Suprapubic skin (tissue), 3 donors: ENCODE measurements at regions not wholly inside any gene's neighbourhood (a gene's known extent, or its start where the extent isn't known, plus 50 kb on each side); places are given as distances from the start of the nearest gene placed in this dataset.

Source experiments
- CTCF ChIP-seq, 2 donors: fragments of 200-600 bp in 1 of 2; fragments of 450-650 bp in 1 of 2; sonication (generic) in 1 of 2; IDR thresholded peaks; one replicate each; pipeline ENCODE4 v1.5.1; 2016 to 2019; ENCODE audit warnings: antibody characterized with exemption in 2 of 2, mild to moderate bottlenecking in 1 of 2, moderate library complexity in 1 of 2
- EP300 ChIP-seq: sonication (generic); formaldehyde crosslinking; IDR thresholded peaks from one replicate; pipeline ENCODE4 v1.6.1; 2017; ENCODE audit warnings: antibody characterized with exemption

- TF ChIP-seq EP300 (no peak), CTCF (IDR thresholded peaks at IDR 0.05) (no peak)
Observed at GRCh38 chr18:77487951-77488740, 238.5 kb downstream of the GALR1 start.
